ENCODE measurements at regions not wholly inside any gene's neighbourhood (a gene's known extent, or its start where the extent isn't known, plus 50 kb on each side); places are given as distances from the start of the nearest gene placed in this dataset.

- no peak for TF ChIP-seq POLR2A (IDR thresholded peaks at IDR 0.05)
- TF ChIP-seq, protein P1, sequence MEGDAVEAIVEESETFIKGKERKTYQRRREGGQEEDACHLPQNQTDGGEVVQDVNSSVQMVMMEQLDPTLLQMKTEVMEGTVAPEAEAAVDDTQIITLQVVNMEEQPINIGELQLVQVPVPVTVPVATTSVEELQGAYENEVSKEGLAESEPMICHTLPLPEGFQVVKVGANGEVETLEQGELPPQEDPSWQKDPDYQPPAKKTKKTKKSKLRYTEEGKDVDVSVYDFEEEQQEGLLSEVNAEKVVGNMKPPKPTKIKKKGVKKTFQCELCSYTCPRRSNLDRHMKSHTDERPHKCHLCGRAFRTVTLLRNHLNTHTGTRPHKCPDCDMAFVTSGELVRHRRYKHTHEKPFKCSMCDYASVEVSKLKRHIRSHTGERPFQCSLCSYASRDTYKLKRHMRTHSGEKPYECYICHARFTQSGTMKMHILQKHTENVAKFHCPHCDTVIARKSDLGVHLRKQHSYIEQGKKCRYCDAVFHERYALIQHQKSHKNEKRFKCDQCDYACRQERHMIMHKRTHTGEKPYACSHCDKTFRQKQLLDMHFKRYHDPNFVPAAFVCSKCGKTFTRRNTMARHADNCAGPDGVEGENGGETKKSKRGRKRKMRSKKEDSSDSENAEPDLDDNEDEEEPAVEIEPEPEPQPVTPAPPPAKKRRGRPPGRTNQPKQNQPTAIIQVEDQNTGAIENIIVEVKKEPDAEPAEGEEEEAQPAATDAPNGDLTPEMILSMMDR (IDR thresholded peaks at IDR 0.05) = no peak
Observed at GRCh38 chr6:27025351-27025750, 222.2 kb upstream of the PRSS16 start.

Measured in adrenal gland (tissue), 5 donors.